NCI-H128 (cell line): ENCODE measurements at regions not wholly inside any gene's neighbourhood (a gene's known extent, or its start where the extent isn't known, plus 50 kb on each side); places are given as distances from the start of the nearest gene placed in this dataset.

Experiments used
- DNase-seq: peaks from one replicate; lab custom pipeline; 2025; ENCODE audit not compliant: unreplicated experiment; lab: John Stamatoyannopoulos, UW

- DNase-seq: no peak
Observed at GRCh38 chr9:105828171-105828570, 133.8 kb downstream of the TMEM38B start.

GRCh38 chr9:105828596-105829213 lies 134.4 kb downstream of the TMEM38B start:
- DNase-seq: no peak

GRCh38 chr9:105830461-105830860 lies 136.1 kb downstream of the TMEM38B start:
- no peak for DNase-seq

GRCh38 chr9:105832096-105832710 lies 137.9 kb downstream of the TMEM38B start:
- no peak for DNase-seq

GRCh38 chr9:105833271-105833975 lies 139.1 kb downstream of the TMEM38B start:
- DNase-seq: no peak

- DNase-seq: no peak
Observed at GRCh38 chr9:105834404-105834803, 140.1 kb downstream of the TMEM38B start.

DNA sequence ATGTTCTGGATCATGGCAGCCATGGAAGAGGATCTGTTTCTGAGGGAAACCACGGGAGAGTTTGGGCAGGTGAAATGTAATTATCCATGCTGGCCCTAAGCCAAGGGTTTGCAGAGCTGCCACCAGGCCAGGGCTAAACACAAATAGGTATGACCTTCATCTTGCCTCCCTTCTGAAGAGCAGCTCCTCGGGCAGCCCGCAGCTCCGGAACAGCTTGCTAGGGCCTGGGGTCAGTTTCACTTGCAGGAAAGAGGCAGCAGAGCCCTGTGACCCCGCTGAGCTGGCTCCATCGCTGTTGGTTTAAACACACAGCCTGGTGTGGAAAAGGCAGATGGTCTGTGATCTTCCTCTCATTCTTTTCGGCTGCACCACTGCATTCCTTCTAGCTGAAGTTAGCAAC lies 141.4 kb downstream of the TMEM38B start:
- peak; percentile 6 for DNase-seq

DNA sequence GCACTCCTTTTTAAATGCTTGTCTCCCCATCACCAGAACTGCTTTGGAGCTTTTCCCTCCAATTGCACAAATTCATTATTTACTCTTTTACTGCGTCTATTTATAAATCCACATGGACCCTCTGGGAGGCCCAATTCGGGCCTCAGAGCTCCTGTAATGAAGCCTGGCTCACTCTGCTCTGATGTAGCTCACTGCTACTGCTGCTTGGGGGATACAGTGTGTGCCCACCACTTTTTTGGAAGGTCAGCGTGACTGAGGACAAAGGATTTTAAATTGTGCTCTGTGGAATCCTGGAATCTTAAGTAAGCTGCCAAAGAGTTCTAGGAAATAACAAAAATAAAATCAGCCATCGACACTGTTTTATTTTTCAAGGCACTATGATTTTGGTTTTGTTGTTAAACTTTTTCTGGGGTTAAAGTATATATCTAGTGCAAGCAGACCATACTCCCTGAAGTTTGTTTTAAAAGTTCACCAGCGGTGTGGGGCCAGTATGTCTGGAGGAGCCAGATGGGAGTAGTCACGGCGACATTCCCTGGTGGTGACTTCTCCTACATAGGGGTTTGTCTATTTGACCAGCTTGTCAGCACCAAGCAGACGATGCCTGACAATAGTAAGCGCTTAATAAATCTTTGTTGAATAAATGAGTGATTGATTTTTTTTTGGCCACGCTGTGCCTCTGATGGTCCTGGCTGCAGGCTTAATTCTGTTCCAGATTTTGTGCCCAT lies 142.8 kb downstream of the TMEM38B start:
- DNase-seq: no peak

- DNase-seq: no peak
Observed at GRCh38 chr9:105841562-105841961, 147.2 kb downstream of the TMEM38B start.

GRCh38 chr9:105842023-105842644 lies 147.8 kb downstream of the TMEM38B start:
- DNase-seq: no peak

GRCh38 chr9:105846825-105847224 lies 152.5 kb downstream of the TMEM38B start:
- no peak for DNase-seq

DNA sequence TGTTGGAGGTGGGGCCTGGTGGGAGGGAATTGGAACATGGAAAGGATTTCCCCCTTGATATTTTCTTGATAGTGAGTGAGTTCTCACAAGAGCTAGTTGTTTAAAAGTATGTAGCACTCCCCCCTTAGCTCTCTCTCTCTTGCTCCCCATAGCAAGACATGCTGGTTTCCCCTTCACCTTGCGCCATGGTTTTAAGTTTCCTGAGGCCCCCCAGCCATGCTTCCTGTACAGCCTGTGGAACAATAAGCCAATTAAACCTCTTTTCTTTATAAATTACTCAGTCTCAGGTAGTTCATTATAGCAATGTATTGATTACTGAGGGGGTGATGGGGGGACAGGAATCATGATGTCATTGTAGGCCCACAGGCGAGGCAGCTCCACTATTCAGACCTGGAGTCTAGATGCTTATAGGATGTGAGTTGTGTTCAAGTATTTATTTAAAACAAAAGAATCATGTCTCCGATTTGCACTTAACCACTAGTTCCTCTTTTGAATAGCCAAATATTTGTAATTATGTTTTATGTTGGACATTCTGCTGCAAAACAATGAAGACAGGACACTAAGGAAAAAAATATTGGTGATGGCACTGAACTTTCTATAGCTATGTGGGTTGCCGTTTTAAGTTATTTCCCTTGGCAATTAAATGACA lies 156.6 kb downstream of the TMEM38B start:
- DNase-seq: no peak

GRCh38 chr9:105854026-105854782 lies 159.9 kb downstream of the TMEM38B start:
- DNase-seq: no peak

GRCh38 chr9:105854783-105855724 lies 160.7 kb downstream of the TMEM38B start:
- no peak for DNase-seq

GRCh38 chr9:105855987-105856386 lies 161.6 kb downstream of the TMEM38B start:
- DNase-seq: no peak

- no peak for DNase-seq
Observed at GRCh38 chr9:105858006-105858690, 163.8 kb downstream of the TMEM38B start.

DNA sequence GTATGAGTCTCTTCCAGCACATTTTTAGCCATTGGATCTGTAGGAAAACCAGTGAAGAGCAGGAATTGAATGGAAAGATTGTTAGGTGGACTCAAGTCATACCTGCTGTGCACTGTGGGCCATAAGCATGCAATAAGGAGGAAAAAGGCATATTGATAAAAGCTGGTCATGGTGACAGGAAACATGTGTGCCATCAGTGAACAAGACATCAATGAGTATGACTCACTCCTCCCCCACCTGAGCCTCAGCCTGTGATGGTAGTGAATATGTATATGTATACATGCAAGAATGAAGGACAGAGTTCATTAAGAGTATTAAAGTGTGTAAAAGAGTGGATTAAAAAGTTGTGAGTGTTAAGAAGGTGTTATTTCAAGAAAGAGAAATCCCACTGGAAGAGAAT lies 164.5 kb downstream of the TMEM38B start:
- no peak for DNase-seq

- DNase-seq: no peak
Observed at GRCh38 chr9:105859428-105860091, 165.2 kb downstream of the TMEM38B start.
